VCaP (cell line): ENCODE measurements at regions not wholly inside any gene's neighbourhood (a gene's known extent, or its start where the extent isn't known, plus 50 kb on each side); places are given as distances from the start of the nearest gene placed in this dataset.

Experiments
- H3K27ac ChIP-seq: fragments of 450-650 bp; 2 replicates; pipeline ENCODE4 v1.5.1; 2017
- CTCF ChIP-seq: fragments of 450-650 bp; conservative IDR thresholded peaks from 2 replicates; pipeline ENCODE4 v1.5.1; 2017; ENCODE audit warnings: mild to moderate bottlenecking, moderate library complexity

GRCh38 chr3:90031121-90031520, 923.7 kb downstream of the EPHA3 start:
- no peak overlapping the region for H3K27ac ChIP-seq
- no peak for TF ChIP-seq CTCF

GRCh38 chr3:90032980-90033641, 925.7 kb downstream of the EPHA3 start:
- TF ChIP-seq CTCF = no peak
- H3K27ac ChIP-seq = no peak overlapping the region

GRCh38 chr3:90034038-90034437, 926.6 kb downstream of the EPHA3 start:
- TF ChIP-seq CTCF = no peak

GRCh38 chr3:90035643-90036042, 928.2 kb downstream of the EPHA3 start:
- H3K27ac ChIP-seq = no peak overlapping the region
- no peak for TF ChIP-seq CTCF

More at GRCh38 chr3:90034038-90034437, 926.6 kb downstream of the EPHA3 start:
- no peak overlapping the region for H3K27ac ChIP-seq

- TF ChIP-seq CTCF = no peak
- H3K27ac ChIP-seq = no peak overlapping the region
Observed at GRCh38 chr3:90036939-90037469, 929.6 kb downstream of the EPHA3 start.

- TF ChIP-seq CTCF = no peak
- H3K27ac ChIP-seq = no peak overlapping the region
Observed at GRCh38 chr3:90039994-90040393, 932.6 kb downstream of the EPHA3 start.

GRCh38 chr3:90040554-90040953, 933.1 kb downstream of the EPHA3 start:
- no peak for TF ChIP-seq CTCF

More at GRCh38 chr3:90040554-90040953, 933.1 kb downstream of the EPHA3 start:
- H3K27ac ChIP-seq = no peak overlapping the region
